Left hindlimb (tissue), 1 donor: ENCODE measurements at regions not wholly inside any gene's neighbourhood (a gene's known extent, or its start where the extent isn't known, plus 50 kb on each side); places are given as distances from the start of the nearest gene placed in this dataset.

Experiments
- DNase-seq: peaks from one replicate; pipeline ENCODE4 v3.0.0-alpha.2; 2018

DNA sequence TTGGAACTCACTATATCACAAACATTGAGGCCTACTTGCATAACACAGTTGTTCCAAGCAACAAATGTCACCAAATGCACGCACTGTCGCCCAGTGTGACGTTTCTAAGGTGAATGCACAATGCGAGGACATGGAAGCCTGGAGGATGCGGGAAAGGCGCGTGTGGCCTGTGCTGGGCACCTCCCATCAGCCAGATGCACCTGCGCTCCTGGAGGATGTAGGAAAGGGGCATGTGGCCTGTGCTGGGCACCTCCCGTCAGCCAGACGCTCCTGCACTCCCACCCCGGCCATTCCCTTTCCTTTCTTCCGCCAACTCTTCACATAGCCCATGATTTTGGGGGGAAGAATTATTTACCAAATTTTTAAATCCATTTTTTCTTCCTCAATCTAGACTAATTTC, 202.4 kb upstream of the SOX1 start:
- DNase-seq: no peak

DNA sequence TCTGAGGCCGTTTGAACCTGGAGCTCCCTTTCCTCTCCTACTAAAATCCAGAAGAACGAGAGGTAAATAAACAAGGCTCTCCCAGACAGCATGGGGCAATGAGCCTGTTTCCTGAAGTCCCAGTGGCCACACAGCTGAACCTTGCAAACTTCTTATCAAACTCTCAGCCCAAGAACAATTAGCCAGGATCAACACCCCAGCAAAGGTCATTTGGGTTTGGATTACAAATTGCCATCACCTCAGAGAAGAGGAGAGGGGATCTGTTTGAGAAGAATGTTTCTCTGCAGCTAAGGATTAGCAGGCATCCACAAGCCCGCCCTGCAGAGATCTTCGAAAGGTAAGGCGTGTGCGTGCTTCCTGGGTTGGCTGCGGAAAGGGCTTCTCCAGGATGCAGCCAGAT, 201.9 kb upstream of the SOX1 start:
- no peak for DNase-seq

DNA sequence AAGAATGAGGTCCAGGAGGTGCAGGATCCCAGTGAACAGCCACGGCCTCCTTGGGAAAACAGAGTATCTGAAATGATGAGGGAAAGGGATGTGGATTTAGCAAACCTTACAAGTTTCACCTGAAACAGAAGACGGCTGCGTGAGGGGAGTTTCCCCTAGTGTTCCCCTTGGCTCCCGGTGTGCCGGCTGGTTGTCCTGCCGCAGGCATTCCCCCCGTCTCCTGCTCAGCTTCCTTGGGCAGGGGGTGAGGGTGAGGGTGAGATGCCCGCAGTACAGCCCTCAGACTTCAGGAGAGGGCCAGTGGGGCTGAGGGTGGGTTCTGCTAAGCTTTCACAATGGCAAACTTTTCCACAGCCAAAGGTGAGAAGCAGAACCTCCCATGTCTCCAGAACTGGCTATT, 201.1 kb upstream of the SOX1 start:
- no peak for DNase-seq

DNA sequence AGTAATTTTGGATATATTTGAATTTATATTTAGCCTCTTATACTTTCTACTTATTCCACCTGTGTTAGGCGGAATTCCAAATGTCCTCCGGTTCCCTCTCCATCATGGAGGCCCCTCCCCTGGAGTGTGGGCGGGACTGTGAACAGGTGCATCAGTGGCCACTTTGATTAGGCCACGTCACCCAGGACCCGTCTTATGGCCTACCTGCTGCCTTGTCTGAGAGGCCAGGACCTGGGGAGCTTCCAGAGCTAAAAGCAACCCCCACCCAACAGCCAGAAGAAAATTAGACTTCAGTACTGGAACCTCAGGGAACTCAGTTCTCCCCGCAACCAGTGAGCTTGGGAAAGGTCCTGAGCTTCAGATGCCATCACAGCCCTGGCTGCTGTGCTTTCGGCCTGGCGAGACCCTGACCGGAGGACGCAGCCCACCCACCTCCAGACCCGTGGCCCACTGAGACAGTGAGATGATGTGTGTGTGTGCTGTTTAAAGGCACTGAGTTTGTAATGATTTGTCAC, 200.2 kb upstream of the SOX1 start:
- DNase-seq: no peak

DNA sequence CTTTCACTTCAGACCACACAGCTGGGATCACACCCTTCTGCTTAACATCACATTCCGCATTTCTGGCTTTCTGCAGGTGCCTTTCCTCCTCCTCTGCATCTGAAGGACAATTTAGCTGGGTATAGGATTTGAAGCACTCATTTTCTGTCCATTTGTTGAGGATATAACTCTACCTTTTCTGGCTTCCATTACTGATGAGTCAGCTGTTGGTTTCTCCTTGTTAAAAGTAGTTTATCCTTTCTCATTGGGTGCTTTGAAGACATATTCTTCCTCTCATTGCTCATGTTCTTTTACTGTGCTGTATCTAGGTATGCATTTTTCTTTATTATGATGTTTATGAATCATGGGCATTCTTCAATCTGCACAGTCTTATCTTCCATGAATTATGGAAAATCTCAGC, 199.3 kb upstream of the SOX1 start:
- no peak for DNase-seq

- DNase-seq: no peak
Observed at GRCh38 chr13:111868716-111869115, 198.2 kb upstream of the SOX1 start.

DNA sequence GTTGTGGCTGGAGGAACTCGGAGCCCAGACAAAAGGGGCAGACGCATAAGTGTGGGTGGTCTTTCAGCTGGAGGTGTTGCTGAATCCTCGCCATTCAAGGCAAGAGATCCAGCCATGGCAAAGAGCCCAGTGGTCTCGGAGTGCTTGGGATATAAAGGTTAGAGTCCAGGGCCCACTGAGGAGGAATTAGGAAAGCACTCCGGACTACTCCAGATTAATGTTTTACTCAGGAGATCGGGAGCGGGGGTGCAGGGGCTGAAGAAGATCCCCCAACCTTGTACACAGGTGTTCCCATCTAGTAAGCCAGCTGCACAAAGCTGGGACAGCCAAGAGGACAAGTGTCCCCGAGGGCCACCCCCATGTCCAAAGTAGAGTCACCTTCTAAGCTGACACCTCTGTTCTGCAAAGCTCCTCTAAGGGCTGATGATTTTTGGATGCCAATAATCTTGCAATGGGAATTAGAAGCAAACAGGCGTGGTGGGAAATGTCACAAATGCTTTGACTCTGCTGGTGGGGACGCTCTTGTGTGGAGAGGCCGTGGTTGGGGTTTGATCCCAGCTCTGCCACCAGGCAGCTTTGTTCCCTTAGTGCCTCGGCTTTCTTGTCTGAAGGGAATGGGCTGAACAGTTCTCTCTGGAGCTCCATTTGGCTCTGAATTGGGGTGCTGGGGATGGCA, 194.3 kb upstream of the SOX1 start:
- no peak for DNase-seq

DNA sequence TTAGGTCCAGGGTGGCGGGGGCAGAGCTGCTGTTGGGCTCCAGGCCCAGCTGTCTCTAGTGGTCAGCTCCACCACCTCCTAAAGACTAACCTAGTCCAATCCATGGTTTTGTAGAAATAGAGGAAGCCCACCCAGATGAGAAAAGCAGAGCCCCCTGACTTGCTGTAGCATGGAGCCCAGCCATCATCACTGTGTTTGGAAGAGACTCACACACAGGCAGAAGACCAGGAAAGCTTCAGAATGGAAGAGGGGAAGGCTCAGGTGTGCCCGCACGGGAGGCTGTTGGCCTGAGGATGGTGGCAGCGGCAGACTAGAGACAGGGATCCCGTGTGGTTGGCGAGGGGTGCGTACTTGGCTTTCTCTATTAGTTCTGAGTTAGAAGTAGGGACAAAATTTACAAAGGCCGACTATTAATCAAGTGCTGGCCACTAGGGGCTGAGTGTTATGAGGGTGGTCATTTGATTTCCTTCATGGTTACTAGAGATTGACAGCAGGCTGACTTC, 193.2 kb upstream of the SOX1 start:
- no peak for DNase-seq

DNA sequence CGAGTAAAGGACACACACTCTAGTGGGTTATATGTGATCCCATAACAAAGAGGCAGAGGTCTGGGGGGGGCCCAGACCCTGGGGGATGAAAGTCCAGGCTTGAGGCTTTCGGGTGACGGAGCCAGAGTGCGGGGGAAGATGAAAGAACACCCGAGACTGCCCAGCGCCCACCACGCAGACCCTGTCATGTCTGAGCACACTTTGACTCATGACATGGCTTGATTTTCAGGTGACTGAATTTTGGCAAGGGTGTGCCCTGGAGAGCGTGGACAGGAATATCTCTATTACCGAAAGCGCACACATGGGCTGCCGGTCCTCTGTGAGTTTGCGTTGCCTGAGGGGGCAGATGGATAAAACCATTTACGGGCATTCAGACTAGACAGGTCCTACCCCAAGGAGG, 192.0 kb upstream of the SOX1 start:
- DNase-seq: no peak

- DNase-seq: no peak
Observed at GRCh38 chr13:111875915-111876314, 191.0 kb upstream of the SOX1 start.

DNA sequence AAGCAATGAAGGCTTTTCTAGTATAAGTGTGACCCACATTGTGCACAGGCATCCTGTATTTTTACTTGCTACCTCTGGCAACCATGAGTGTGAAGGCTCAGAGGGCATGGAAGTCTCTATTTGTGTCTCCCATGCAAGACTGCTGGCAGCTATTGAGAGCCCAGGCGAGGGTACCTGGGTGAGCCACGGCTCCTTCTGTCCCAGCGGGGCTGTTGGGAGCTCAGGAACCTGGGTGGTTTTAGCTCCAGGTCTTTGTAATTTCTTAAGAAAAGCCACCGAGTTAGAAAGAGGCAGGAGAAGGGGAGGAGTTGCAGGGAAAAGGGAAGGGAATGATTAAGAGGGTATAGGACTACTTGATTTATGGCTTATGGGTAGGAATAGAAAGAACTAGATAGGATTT, 190.4 kb upstream of the SOX1 start:
- DNase-seq: no peak

DNA sequence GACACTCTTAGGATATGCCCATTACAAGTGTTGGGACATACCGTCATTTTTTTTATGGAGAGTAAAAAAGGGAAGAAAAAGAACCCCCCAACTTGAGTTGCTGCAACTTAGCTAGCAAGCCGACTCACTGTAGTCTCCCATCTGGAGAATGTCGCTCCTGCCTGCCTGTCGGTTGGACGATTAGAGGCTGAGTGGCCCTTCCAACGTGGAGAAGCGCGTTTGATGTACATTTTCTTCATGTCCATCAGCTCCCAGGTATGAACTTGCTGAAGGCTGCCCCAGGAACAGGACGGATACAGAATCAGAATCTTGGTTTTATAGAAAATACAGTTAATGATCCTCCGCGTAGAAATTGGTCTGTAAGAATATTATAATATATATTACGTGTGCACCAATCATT, 189.0 kb upstream of the SOX1 start:
- DNase-seq: no peak

DNA sequence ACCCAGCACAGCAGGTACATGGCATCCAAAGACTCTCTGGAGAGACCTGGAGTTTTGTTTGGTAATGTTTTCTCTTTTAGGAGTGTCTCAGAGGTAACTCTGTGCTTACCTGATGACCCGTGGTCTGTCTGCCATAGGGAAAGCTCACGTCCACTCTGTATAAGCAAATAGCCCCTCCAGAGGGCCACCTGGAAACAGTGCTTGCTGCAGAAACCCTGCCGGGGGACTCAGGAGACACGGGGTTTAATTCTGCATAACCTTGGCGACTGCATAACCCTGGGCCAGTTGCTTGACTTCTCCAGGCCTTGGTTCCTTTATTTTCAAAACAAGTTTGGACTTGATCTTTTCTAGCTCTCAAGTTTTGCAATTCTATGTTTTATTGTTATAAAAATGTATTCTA, 187.2 kb upstream of the SOX1 start:
- DNase-seq: no peak

DNA sequence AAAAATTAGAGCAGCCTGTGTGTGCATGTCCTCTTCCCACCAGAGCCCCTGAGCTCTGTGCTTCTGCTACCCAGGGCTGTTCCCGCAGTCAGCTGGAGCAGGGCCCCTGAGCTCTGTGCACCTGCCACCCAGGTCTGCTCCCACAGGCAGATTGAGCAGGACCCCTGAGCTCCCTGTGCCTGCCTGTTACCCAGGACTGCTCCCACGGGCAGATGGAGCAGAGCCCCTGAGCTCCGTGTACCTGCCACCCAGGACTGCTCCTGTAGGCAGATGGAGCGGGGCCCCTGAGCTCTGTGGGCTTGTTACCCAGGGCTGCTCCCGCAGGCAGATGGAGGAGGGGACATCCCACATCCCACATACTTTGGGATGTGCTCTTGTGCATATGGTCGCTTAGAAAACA, 186.8 kb upstream of the SOX1 start:
- DNase-seq: no peak

- no peak for DNase-seq
Observed at GRCh38 chr13:111881700-111882099, 185.2 kb upstream of the SOX1 start.

GRCh38 chr13:111882351-111882750, 184.6 kb upstream of the SOX1 start:
- DNase-seq: no peak

DNA sequence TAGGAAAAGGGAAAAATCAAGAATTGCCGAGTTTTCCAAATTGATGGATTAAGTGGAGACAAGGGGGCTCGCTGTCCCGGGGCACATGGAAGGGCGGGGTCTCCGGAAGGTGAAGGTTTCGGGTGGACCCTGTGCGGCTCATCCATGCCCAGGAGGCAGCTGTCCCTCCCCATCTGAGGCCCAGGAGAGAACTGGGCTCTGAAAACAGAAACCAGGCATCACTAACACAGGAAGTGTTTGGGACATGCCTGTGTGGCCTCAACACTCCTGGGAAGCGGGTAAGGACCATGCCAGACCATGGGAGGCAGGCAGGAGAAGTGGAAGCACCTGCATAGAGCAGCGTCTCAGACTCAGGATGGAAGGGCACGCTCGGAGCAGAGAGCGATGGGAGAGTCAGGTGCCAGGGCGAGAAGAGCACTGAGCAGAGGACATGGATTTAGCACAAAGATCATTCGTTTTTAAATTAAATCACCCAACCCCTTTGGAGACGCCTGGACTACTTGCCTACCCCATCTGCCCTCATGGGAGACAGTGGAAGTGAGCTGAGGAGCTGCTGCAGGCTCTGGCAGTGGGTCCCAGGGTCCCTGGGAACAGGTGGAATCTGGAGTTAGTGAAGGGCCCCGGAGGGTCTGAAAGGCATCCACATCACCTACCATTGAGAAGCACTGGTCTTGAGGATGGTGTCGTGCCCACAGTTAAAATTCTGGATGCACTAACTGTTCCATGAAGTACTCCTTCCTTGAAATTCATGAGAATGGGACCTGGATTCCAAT, 183.2 kb upstream of the SOX1 start:
- no peak for DNase-seq

DNA sequence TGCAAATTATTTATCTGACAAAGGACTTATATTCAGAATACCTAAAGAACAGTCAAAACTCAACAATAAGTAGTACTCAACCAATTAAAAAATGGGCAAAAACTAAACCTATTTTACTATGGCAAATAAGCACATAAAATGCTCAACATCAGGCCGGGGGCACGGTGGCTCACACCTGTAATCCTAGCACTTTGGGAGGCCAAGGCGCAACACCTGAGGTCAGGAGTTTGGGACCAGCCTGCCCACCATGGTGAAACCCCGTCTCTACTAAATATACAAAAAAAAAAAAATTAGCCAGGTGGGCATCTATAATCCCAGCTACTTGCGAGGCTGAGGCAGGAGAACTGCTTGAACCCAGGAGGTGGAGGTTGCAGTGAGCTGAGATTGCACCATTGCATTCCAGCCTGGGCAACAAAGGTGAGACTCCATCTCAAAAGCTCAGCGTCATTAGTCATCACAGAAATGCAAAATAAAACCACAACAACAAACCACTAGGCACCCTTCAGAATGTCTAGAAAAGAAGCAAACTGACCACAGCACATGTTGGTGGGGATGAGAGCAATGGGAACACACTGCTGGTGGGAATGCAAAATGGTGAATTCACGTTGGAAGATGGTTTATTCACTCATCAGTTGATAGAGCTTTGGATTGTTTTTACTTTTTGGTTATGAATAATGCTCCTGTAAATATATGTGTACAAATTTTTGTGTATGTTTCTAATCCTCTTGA, 180.6 kb upstream of the SOX1 start:
- no peak for DNase-seq

GRCh38 chr13:111893071-111893606, 173.8 kb upstream of the SOX1 start:
- DNase-seq: peak; percentile 65

DNA sequence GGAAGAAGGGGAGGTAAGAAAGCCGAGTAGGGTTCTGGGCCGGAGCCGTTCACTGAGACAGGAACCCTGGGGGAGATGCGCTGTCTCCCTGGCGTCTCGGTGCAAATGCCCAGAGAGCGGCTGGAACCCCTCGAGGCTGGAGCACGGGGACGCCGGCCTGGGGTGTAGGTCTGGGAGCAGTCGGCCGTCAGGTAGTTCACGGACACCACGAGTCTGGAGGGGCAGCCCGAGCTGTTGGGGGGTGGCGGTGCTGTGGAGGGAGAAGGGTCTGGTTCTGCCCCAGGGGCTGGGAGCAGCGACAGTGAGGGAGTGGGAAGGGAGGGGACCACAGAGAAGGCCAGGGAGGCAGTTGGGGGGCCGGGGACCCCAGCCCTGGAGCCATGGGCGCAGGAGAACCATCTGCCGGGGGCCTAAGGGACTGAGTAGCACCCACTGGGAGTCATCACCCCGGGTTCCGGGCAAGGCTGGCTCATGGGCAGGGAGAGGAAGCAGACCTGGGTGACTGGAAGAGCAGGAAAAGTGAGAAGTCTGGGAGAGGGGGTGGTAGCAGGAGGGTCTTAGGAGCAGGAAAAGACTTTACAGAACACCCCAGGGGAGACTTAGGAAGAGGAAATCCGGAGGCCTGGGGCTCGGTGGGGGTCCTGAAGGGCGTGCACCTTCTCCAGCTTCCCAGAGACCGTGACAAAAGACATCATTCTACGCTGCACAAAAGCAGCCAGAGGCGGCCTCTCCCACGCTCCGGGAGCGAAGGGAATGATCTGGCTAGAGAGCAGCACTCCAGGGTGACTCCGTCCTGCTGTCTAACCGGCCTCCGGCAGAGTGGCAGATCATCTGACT, 173.1 kb upstream of the SOX1 start:
- DNase-seq: no peak

DNA sequence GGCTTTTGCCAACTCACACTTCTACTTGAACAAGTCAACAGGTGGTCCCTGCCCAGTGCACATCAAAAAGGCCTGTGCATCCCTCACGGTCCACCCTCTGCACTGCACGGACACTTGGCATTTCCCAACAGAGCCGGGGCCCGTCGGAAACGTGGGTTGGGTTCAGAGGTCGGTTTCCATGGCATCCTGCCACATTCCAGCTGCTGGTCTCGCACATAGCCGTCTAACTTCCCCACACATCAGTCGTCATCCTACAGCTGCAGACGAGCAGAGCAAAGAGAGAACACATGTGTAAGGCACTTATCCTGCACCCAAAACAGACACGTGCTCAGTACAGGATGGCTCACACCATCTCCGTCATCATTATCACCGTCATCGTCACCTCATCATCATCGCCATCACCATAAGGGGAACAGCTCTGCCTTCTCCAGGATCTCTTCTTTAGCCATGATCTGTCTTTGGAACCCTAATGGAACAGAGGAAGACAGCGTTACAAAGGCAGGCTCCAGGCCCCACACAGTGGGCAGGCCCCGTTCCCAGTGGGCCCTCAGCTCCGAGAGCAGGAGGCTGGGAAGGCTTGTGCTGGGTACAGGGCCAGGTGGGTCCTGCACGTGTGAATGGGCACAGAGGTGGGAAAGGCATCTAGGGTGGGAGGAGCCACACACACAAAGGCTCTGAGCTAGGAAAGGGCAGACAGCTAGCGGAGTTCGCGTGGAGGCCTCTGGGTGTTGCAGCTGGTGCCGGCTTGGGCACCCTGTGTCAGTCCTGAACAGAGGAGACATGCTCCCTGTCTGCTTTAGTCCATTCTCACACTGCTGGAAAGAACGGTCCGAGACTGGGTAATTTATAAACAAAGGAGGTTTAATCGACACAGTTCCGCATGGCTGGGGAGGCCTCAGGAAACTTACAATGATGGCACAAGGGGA, 170.8 kb upstream of the SOX1 start:
- DNase-seq: no peak
